GM13977 (cell line): ENCODE measurements at regions not wholly inside any gene's neighbourhood (a gene's known extent, or its start where the extent isn't known, plus 50 kb on each side); places are given as distances from the start of the nearest gene placed in this dataset.

Experiments used
- DNase-seq: peaks from one replicate; pipeline ENCODE4 v3.0.0; 2012; ENCODE audit warnings: low spot score
- CTCF ChIP-seq: IDR thresholded peaks from 2 replicates; pipeline ENCODE4 v1.5.1; 2012; ENCODE audit warnings: mild to moderate bottlenecking, control low read depth; ENCODE audit not compliant: insufficient read depth; ENCODE audit errors: extremely low read depth, missing control alignments
- in situ Hi-C: fragments of 300-500 bp; cut with MboI; formaldehyde crosslinking; loops from one replicate; pipeline ENCODE4 v1.12.0; 2022; ENCODE audit warnings: low sequenced_read_pairs, low pct_unique_long_range_greater_than_20kb, mixed read lengths, inconsistent platforms; ENCODE audit not compliant: unreplicated experiment

GRCh38 chr14:104465482-104466390 lies 113.8 kb upstream of the C14orf180 start:
- TF ChIP-seq CTCF = no peak
- in situ Hi-C loops = no loop called here
- DNase-seq = no peak

GRCh38 chr14:104467236-104467635 lies 112.3 kb upstream of the C14orf180 start:
- no peak for DNase-seq
- no peak for TF ChIP-seq CTCF
- in situ Hi-C loops = no loop called here

GRCh38 chr14:104467641-104468040 lies 111.9 kb upstream of the C14orf180 start:
- in situ Hi-C loops = no loop called here
- DNase-seq = no peak
- TF ChIP-seq CTCF = no peak

- TF ChIP-seq CTCF = no peak
- in situ Hi-C loops = no loop called here
- no peak for DNase-seq
These were observed 110.0 kb upstream of the C14orf180 start for GRCh38 chr14:104469591-104469990.

GRCh38 chr14:104470588-104470987 lies 109.0 kb upstream of the C14orf180 start:
- no peak for DNase-seq

GRCh38 chr14:104471114-104471513 lies 108.5 kb upstream of the C14orf180 start:
- no peak for DNase-seq
- TF ChIP-seq CTCF = no peak
- in situ Hi-C loops = no loop called here

More at GRCh38 chr14:104470588-104470987, 109.0 kb upstream of the C14orf180 start:
- in situ Hi-C loops = no loop called here
- TF ChIP-seq CTCF = no peak

- TF ChIP-seq CTCF = no peak
- DNase-seq = no peak
- in situ Hi-C loops = no loop called here
These were observed 107.5 kb upstream of the C14orf180 start for GRCh38 chr14:104472073-104472472.
